HG03442 (cell line): ENCODE measurements at regions not wholly inside any gene's neighbourhood (a gene's known extent, or its start where the extent isn't known, plus 50 kb on each side); places are given as distances from the start of the nearest gene placed in this dataset.

Source experiments
- ATAC-seq: cut with Tn5 transposase; IDR thresholded peaks from one replicate; pipeline ENCODE4 v1.9.1; 2021; ENCODE audit warnings: mild to moderate bottlenecking, moderate library complexity; ENCODE audit not compliant: unreplicated experiment

- ATAC-seq, result no peak
Observed at GRCh38 chr1:95974586-95974985, 740.6 kb downstream of the RWDD3 start.

DNA sequence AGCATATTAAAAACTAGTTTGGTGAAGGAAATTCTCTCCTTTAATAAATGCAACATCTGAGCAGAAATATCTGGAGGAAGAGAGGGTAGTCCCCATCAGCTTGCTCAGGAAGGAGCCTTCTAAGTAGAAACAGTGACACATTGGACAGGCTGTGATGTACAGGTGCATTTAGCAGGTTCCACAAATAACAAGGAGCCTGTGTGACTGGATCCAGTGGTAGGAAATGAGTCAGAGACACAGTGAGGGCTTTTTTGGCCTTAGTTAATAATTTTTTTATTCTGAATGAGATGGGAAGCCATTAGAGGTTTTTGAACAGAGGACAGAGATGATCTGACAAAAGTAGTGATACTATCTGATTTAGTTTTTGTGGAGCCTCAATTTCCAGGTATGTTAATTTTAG, 738.9 kb upstream of the PTBP2 start:
- ATAC-seq, result no peak

DNA sequence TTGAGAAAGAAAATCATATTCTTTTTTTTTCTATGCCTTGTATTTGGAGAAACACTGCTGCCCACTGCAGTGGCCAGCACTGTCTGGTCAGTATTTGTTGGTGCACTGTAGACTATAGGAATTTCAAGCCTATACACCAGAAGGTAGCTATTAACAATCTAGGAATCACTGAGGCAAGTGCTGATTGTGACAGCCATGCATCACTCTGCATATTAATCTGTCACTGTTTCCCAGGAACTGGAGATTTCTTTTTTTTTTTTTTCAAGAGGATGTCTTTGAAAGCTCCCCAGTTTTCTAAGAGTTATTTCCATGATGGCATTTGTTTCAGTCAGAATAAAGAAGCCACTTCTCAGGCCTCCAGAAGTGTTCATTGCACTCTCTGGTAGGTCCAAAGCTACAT, 737.8 kb upstream of the PTBP2 start:
- no peak for ATAC-seq

DNA sequence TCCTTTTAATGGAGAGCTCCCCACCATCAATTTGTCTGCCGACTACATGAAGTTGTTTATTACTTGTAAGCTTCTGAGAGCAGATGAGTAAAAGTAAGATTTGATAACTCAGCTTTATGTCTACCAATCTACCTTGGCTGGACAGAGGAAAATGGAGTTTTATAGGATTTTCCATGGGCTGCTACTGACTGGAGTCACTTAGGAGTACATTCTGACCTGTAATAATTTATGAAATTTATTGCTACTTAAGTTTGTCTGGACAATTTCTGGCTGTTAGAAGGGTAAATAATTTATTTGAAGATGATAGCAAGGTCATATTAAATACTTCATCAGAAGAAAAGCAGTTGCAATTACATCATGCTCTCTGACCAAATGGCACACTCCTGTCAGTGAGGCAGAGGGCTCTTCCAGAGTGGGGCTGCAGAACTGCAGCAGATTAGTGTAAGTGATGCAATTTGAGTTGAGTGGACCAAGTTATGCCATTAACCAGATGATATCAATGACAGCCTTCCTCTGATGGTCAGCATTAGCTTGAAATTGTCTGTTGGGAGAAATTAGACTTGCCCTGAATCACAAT, 736.7 kb upstream of the PTBP2 start:
- ATAC-seq, result no peak

- ATAC-seq, result no peak
Observed at GRCh38 chr1:95990033-95990432, 731.6 kb upstream of the PTBP2 start.

DNA sequence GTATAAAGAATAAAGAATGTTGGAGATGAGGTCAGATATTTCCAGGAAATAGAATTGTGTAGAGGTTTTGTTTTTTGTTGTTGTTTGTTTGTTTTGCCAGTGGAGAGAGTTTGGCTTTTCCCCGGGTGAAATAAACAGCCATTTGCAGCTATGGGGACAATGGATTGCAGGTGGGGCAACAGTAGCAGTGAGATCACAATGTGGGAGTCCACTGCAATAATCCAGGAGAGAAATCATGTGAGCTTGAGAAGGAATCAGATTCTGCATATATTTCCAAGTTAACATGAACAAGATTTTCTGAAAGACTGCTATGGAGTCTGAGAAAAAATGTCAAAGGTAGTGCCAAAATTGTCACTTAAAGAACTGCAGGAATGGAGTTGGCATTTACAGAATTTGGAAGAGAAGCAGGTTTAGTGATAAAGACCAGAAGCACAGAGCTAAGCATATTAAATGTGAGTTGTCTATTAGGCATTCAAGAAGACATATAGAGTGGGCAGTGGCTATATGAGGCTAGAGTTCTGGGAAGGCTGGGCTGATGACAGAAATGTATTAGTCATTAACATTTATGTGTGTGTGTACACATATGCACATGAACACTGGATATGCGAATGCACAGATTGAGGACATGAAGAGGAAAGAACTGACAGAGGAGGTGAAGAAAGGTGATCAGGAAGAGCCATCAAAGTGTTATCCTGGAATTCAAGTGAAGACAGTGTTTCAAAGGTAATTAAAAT, 729.6 kb upstream of the PTBP2 start:
- no peak for ATAC-seq

GRCh38 chr1:95994643-95995042, 726.9 kb upstream of the PTBP2 start:
- no peak for ATAC-seq

GRCh38 chr1:96002201-96002600, 719.4 kb upstream of the PTBP2 start:
- no peak for ATAC-seq

DNA sequence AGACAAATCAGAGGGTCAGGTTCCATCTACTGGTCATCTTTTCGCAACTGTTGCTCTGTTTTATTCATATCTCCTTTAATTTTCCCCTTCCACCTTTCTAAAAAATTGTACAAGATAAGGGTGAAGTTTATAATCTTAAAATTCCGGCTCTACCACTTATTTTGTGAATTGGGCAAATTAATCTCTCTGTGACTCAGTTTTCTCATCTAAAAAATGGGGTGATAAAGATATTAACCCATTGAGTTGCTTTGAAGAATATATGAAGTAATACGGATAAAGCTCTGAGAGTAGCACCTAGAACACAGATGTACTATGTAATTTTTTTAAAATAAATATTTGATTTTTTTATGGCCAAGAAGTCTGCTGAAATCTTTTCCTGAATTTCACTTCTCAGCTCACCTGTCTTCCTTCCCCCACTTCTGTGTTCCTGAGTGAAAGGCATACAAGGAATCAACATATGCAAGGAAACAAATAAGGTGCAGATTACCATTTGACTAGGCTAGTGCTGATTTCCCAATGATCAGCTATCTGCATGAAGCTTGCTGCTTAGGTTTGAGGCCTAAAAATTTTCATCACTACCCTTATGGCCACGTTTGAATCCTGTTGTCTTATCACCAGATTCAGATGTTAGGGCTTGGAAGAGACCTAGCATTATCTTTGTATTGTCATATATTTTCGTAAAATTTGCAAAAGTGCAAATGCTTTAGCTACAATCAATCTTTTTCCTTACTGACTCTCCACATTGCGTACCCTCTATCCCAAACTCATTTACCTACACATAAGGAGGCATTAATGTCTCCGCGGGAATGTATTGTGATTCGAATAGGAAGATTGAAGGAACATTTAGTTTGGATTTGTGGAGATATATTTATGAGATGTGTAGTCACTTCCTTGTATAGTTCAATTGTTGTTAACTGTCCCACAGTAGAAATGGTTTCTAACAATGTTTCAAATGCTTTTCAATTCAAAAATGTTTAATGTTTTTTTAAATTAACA, 718.3 kb upstream of the PTBP2 start:
- no peak for ATAC-seq

DNA sequence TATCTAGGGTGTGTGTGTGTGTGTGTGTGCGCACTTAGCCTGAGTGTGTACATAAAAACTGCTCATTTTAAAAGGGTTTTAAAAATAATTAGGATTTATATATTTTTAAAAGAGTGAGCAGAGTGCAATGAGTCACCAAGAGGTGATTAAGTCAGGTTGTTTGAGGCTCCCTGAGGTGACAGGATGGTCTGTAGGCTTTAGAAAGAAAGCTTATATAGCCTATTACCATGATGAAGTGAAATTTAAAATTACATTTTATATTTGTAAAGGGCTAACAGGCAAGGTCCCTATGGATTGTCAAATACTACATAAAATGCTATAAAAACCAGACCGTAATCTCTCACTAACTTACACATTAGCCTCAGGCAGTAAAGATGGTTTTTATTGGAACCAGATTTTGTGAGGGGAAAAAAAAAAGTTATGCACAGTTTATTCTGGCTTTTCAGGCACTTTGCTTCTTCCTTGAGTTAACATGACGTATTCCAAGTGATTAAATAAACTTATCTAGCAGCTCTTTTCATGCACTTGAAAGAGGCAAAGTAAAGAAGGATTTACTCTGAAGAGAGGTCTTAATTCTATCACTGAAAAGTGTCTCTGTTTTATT, 711.7 kb upstream of the PTBP2 start:
- ATAC-seq, result no peak

DNA sequence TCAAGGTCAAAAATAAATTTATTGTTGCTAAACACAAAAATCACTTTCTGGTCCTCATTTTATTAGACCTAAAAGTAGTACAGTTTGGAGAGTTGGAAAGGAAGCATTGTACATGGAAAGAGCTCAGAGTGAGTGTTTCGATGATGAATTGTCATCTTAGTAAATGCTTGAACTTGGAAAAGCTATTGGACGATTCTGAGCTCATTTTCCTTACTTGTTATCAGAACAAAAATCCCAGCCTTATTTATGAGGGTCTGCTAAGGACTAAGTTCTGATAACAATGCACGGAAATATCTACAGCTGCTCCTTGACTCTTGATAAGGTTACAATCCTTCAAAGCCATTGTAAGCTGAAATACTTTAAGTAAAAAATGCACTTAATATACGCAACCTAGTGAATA, 710.0 kb upstream of the PTBP2 start:
- no peak for ATAC-seq

DNA sequence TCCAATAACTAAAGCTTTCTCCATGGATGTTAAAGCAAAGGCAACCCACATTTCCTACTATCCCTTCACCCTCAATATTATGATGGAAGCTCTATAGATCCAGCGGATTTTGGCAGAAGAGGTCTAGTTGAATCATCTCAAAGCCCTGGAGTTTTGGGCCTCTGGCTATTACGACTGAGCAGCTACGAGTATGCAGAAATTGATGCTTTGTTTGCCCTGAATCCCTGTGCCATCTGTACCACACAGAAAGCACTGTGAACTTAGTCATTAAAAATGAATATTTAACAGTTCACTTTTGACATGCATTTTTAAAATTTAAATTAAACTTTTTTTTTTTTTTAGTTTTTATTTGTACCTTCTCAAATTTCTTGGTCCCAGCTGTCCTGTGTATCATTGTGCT, 705.4 kb upstream of the PTBP2 start:
- no peak for ATAC-seq

DNA sequence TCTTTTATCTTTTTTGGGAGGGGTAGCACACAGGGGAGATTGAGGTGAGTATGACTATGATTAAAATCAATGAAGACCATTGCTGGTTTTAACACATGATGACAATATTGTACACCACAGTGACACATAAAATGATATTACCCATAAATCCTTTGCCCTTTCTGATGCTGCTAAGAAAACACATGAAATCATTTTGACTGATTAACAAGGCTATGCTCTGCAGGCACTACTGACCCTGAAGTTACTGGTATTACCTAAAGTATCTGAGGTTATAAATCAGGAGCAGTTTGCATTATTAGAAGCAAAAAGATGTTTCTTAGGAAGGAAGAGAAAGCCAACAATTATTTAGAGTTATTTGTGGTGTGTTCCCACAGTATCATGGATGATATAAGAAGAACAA, 701.2 kb upstream of the PTBP2 start:
- no peak for ATAC-seq

DNA sequence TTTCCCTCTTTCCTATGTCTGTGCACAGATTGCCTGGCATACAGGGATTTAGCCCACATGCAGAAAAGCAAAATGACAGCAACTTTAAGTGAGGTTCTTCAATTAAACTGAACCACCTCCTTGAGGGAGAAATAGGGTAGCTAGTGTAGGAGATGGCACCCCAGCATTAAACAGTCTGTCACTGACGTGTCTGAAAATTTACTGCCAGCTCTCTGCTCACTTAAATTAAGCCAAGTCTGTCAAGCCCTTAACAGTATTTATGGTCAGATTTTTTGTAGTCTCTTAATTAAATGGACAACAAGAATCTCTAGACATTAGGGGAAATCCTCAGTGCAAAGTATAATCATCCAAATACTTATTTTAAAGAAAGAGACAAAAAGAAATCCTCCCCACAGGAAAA, 696.5 kb upstream of the PTBP2 start:
- ATAC-seq, result no peak

GRCh38 chr1:96028071-96028470, 693.5 kb upstream of the PTBP2 start:
- ATAC-seq, result no peak

GRCh38 chr1:96030312-96030711, 691.3 kb upstream of the PTBP2 start:
- no peak for ATAC-seq

GRCh38 chr1:96034006-96034405, 687.6 kb upstream of the PTBP2 start:
- ATAC-seq, result no peak

- no peak for ATAC-seq
Observed at GRCh38 chr1:96036763-96037162, 684.8 kb upstream of the PTBP2 start.

DNA sequence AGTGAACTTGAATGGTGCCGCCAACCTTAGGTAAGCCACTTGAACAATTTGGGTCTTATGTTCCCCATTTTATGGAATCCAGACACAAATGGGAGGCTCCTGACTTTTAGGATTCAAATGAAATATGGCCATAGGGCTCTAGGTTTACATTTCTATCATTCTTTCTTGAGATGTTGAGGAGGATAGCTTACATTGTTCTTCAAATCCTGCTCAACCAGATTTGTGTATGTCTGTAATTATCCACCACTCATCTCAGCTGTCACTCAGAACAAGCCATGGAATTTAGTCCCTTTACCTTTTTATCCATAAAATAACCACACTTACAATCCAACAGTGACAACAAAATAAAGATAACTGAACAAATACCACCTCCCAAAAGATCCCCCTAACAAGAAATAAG, 682.9 kb upstream of the PTBP2 start:
- no peak for ATAC-seq

DNA sequence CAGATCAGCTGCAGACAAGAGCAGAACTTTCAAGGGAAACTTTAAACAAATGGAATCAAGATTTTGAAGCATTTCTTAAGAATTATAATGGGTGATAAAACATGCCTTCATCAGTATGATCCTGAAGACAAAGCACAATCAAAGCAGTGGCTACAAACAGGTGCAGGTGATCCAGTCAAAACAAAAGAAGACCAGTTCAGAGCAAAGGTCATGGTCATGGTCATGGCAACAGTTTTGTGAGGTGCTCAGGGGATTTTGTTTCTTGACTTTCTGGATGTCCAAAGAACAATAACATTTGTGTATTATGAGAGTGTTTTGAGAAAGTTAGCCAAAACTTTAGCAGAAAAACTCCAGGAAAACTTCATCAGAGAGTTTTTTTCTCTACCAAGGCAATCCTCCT, 681.7 kb upstream of the PTBP2 start:
- ATAC-seq, result no peak

- ATAC-seq, result no peak
Observed at GRCh38 chr1:96041470-96041869, 680.1 kb upstream of the PTBP2 start.
